H7 (cell line): ENCODE measurements at regions not wholly inside any gene's neighbourhood (a gene's known extent, or its start where the extent isn't known, plus 50 kb on each side); places are given as distances from the start of the nearest gene placed in this dataset.
"Not testable (repeated sequence)": the region's sequence is repeated elsewhere in the genome, so short reads cannot be mapped to it uniquely, and the experiment has no call there.

Experiments used
- DNase-seq: peaks from one replicate; pipeline ENCODE4 v3.0.0; 2012
- H3K27me3 ChIP-seq: 2 replicates; pipeline ENCODE4 v1.6.0; 2011; ENCODE audit warnings: mild to moderate bottlenecking, low read length; ENCODE audit not compliant: control insufficient read depth, insufficient read depth
- H3K36me3 ChIP-seq: replicated peaks from 2 replicates; pipeline ENCODE4 v1.5.1; 2011; ENCODE audit warnings: low read length; ENCODE audit not compliant: control insufficient read depth, insufficient read depth
- H3K4me3 ChIP-seq: 2 replicates; pipeline ENCODE4 v1.5.1; 2011; ENCODE audit warnings: low read depth, mild to moderate bottlenecking, control low read depth, low read length, moderate library complexity; ENCODE audit not compliant: insufficient read depth

GRCh38 chr7:63205136-63205535 lies 793.5 kb upstream of the ZNF722 start:
- no peak for DNase-seq
- no peaks in the 10 kb centered on the region for H3K36me3 ChIP-seq
- H3K4me3 ChIP-seq: no peak overlapping the region
- H3K27me3 ChIP-seq: no peaks in the 10 kb centered on the region

DNA sequence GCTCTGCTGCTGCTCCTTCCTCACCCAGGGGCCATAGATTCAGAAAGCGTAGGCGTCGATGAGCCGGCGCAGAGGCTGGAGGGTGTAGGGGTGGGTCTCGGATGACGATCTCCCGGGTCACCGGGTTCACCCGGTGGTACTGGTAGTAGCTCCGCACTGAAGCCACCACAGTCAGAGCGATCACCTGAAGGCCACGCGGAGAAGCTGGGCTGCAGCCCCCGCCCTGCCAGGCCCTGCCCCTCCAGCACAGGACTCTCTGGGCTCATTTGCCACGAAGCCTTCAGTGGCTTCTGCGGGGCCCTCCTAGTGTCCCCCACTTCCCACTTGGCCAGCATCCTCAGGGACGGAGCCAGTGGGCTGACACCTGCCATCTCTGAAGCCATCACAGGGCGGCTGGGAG lies 765.5 kb upstream of the ZNF722 start:
- DNase-seq, H3K27me3 ChIP-seq, H3K36me3 ChIP-seq, H3K4me3 ChIP-seq: not testable (repeated sequence)

- DNase-seq: peak; percentile 4
- Histone ChIP-seq H3K36me3 (no peaks in the 10 kb centered on the region), H3K4me3 (no peak overlapping the region), H3K27me3 (no peaks in the 10 kb centered on the region)
Measured at GRCh38 chr7:63233881-63234280, 764.8 kb upstream of the ZNF722 start.
